ENCODE measurements at regions not wholly inside any gene's neighbourhood (a gene's known extent, or its start where the extent isn't known, plus 50 kb on each side); places are given as distances from the start of the nearest gene placed in this dataset.

- TF ChIP-seq ZC3H10 (CRISPR knock-in tag; IDR thresholded peaks at IDR 0.05) (no peak), ARNTL (CRISPR knock-in tag; IDR thresholded peaks at IDR 0.05; ENCODE audit: borderline replicate concordance, low read depth) (no peak), ZNF8 (CRISPR knock-in tag; IDR thresholded peaks at IDR 0.05) (no peak), CREB5 (CRISPR knock-in tag; IDR thresholded peaks at IDR 0.05; ENCODE audit: low read depth) (no peak), ISL1 (CRISPR knock-in tag; IDR thresholded peaks at IDR 0.05) (no peak), ZFP30 (CRISPR knock-in tag; IDR thresholded peaks at IDR 0.05) (no peak)
Measured at GRCh38 chr18:26734760-26735159, 130.7 kb downstream of the AQP4 start.
